VCaP (cell line): ENCODE measurements at regions not wholly inside any gene's neighbourhood (a gene's known extent, or its start where the extent isn't known, plus 50 kb on each side); places are given as distances from the start of the nearest gene placed in this dataset.

Experiments
- H3K27ac ChIP-seq: fragments of 450-650 bp; 2 replicates; pipeline ENCODE4 v1.5.1; 2017
- CTCF ChIP-seq: fragments of 450-650 bp; conservative IDR thresholded peaks from 2 replicates; pipeline ENCODE4 v1.5.1; 2017; ENCODE audit warnings: mild to moderate bottlenecking, moderate library complexity

GRCh38 chr13:104372095-104372655, 1306.0 kb upstream of the SLC10A2 start:
- no peak for TF ChIP-seq CTCF
- H3K27ac ChIP-seq: no peak overlapping the region

- TF ChIP-seq CTCF: no peak
- no peak overlapping the region for H3K27ac ChIP-seq
Measured at GRCh38 chr13:104365430-104365829, 1299.2 kb upstream of the SLC10A2 start.

- TF ChIP-seq CTCF: no peak
Measured at GRCh38 chr13:104357672-104358354, 1291.6 kb upstream of the SLC10A2 start.

GRCh38 chr13:104357174-104357573, 1291.0 kb upstream of the SLC10A2 start:
- TF ChIP-seq CTCF: no peak
- no peak overlapping the region for H3K27ac ChIP-seq

More at GRCh38 chr13:104357672-104358354, 1291.6 kb upstream of the SLC10A2 start:
- no peak overlapping the region for H3K27ac ChIP-seq

GRCh38 chr13:104355041-104355670, 1288.9 kb upstream of the SLC10A2 start:
- H3K27ac ChIP-seq: no peak overlapping the region
- TF ChIP-seq CTCF: no peak

GRCh38 chr13:104327211-104327610, 1261.0 kb upstream of the SLC10A2 start:
- no peak for TF ChIP-seq CTCF
- H3K27ac ChIP-seq: no peak overlapping the region

- no peak overlapping the region for H3K27ac ChIP-seq
Measured at GRCh38 chr13:104326523-104326922, 1260.3 kb upstream of the SLC10A2 start.

More at GRCh38 chr13:104326523-104326922, 1260.3 kb upstream of the SLC10A2 start:
- no peak for TF ChIP-seq CTCF
